HUES64 (cell line): ENCODE measurements at regions not wholly inside any gene's neighbourhood (a gene's known extent, or its start where the extent isn't known, plus 50 kb on each side); places are given as distances from the start of the nearest gene placed in this dataset.
"Not testable (repeated sequence)": the region's sequence is repeated elsewhere in the genome, so short reads cannot be mapped to it uniquely, and the experiment has no call there.

Experiments used
- H3K27ac ChIP-seq: 2 replicates; pipeline ENCODE4 v1.7.0; 2013; ENCODE audit warnings: low read depth, low read length, inconsistent platforms
- H3K27me3 ChIP-seq: 2 replicates; pipeline ENCODE4 v1.6.1; 2013; ENCODE audit warnings: mild to moderate bottlenecking, low read length; ENCODE audit not compliant: insufficient read depth
- H3K36me3 ChIP-seq: 2 replicates; pipeline ENCODE4 v1.6.1; 2013; ENCODE audit warnings: mild to moderate bottlenecking, low read length; ENCODE audit not compliant: insufficient read depth
- H3K4me1 ChIP-seq: 2 replicates; pipeline ENCODE4 v1.6.1; 2013; ENCODE audit warnings: mild to moderate bottlenecking, low read length, moderate library complexity; ENCODE audit not compliant: insufficient read depth
- H3K4me3 ChIP-seq: 2 replicates; pipeline ENCODE4 v1.5.1; 2013; ENCODE audit warnings: mild to moderate bottlenecking, low read length, moderate library complexity
- H3K9ac ChIP-seq: 2 replicates; pipeline ENCODE4 v1.6.1; 2013; ENCODE audit warnings: mild to moderate bottlenecking, low read depth, low read length
- H3K9me3 ChIP-seq: 2 replicates; pipeline ENCODE4 v1.6.1; 2013; ENCODE audit warnings: low read depth, low read length; ENCODE audit not compliant: insufficient read depth
- WGBS: fragments of 150-250, 120-280 bp; methylation state at CpG from one replicate; pipeline ENCODE4 v1.1.7; 2013; ENCODE audit warnings: missing lambda C conversion rate; 5-methylcytosine and 5-hydroxymethylcytosine counted together

- peaks cover 28% of the 10 kb centered on the region for H3K4me1 ChIP-seq
- H3K36me3 ChIP-seq, result no peaks in the 10 kb centered on the region
- no peaks in the 10 kb centered on the region for H3K9me3 ChIP-seq
- H3K4me3 ChIP-seq, result no peak overlapping the region
- no peak overlapping the region for H3K27ac ChIP-seq
- H3K9ac ChIP-seq, result no peak overlapping the region
- H3K27me3 ChIP-seq, result no peaks in the 10 kb centered on the region
These were observed 128.6 kb downstream of the LRIG2 start for GRCh38 chr1:113201560-113201959.

GRCh38 chr1:113205980-113206766 lies 133.2 kb downstream of the LRIG2 start:
- Histone ChIP-seq H3K4me3 (no peak overlapping the region), H3K9ac (no peak overlapping the region), H3K9me3 (no peaks in the 10 kb centered on the region), H3K36me3 (no peaks in the 10 kb centered on the region), H3K27me3 (no peaks in the 10 kb centered on the region), H3K4me1 (peaks cover 8% of the 10 kb centered on the region; the same call in 1 of the 2 replicates), H3K27ac (no peak overlapping the region)
- WGBS, result 88% methylated on average over 4 of the region's 4 CpGs

- 14% methylated on average over 2 of the region's 2 CpGs for WGBS
- H3K27ac ChIP-seq, result no peak overlapping the region
- no peaks in the 10 kb centered on the region for H3K27me3 ChIP-seq
These were observed 134.0 kb downstream of the LRIG2 start for GRCh38 chr1:113207019-113207418.

GRCh38 chr1:113207457-113207856 lies 134.5 kb downstream of the LRIG2 start:
- no peak overlapping the region for H3K4me3 ChIP-seq

More at GRCh38 chr1:113207019-113207418, 134.0 kb downstream of the LRIG2 start:
- no peaks in the 10 kb centered on the region for H3K36me3 ChIP-seq
- H3K9me3 ChIP-seq, result no peaks in the 10 kb centered on the region
- peaks cover 2% of the 10 kb centered on the region; the same call in 1 of the 2 replicates for H3K4me1 ChIP-seq
- H3K9ac ChIP-seq, result no peak overlapping the region
- no peak overlapping the region for H3K4me3 ChIP-seq

GRCh38 chr1:113208425-113208824 lies 135.4 kb downstream of the LRIG2 start:
- H3K4me1 ChIP-seq, H3K27ac ChIP-seq, H3K36me3 ChIP-seq, H3K27me3 ChIP-seq, H3K9ac ChIP-seq, H3K4me3 ChIP-seq, H3K9me3 ChIP-seq: not testable (repeated sequence)
- 94% methylated on average over 9 of the region's 9 CpGs for WGBS

More at GRCh38 chr1:113207457-113207856, 134.5 kb downstream of the LRIG2 start:
- Histone ChIP-seq H3K4me1 (no peaks in the 10 kb centered on the region; the same call in 1 of the 2 replicates), H3K36me3 (no peaks in the 10 kb centered on the region), H3K27ac (no peak overlapping the region), H3K9ac (no peak overlapping the region), H3K9me3 (no peaks in the 10 kb centered on the region), H3K27me3 (no peaks in the 10 kb centered on the region)
- 92% methylated on average over 1 of the region's 1 CpG for WGBS

GRCh38 chr1:113210248-113210647 lies 137.2 kb downstream of the LRIG2 start:
- no peak overlapping the region for H3K4me3 ChIP-seq
- no peak overlapping the region for H3K9ac ChIP-seq
- 90% methylated on average over 4 of the region's 4 CpGs for whole genome bisulfite sequencing
- H3K27ac ChIP-seq, result no peak overlapping the region
- no peaks in the 10 kb centered on the region for H3K27me3 ChIP-seq
- H3K9me3 ChIP-seq, result peaks cover 15% of the 10 kb centered on the region
- H3K4me1 ChIP-seq, result no peaks in the 10 kb centered on the region
- H3K36me3 ChIP-seq, result no peaks in the 10 kb centered on the region

GRCh38 chr1:113211467-113211866 lies 138.5 kb downstream of the LRIG2 start:
- Histone ChIP-seq H3K36me3 (no peaks in the 10 kb centered on the region), H3K9me3 (peaks cover 20% of the 10 kb centered on the region), H3K4me3 (no peak overlapping the region), H3K4me1 (no peaks in the 10 kb centered on the region), H3K27me3 (no peaks in the 10 kb centered on the region), H3K27ac (no peak overlapping the region), H3K9ac (no peak overlapping the region)
- WGBS, result 83% methylated on average over 5 of the region's 5 CpGs

GRCh38 chr1:113215015-113215414 lies 142.0 kb downstream of the LRIG2 start:
- WGBS, result 87% methylated on average over 3 of the region's 3 CpGs
- no peaks in the 10 kb centered on the region for H3K4me1 ChIP-seq
- H3K4me3 ChIP-seq, result no peak overlapping the region

GRCh38 chr1:113216664-113217063 lies 143.7 kb downstream of the LRIG2 start:
- Histone ChIP-seq H3K4me3 (no peak overlapping the region), H3K36me3 (no peaks in the 10 kb centered on the region), H3K9me3 (peaks cover 20% of the 10 kb centered on the region), H3K4me1 (peaks cover 10% of the 10 kb centered on the region), H3K9ac (no peak overlapping the region), H3K27ac (no peak overlapping the region), H3K27me3 (no peaks in the 10 kb centered on the region)
- 87% methylated on average over 3 of the region's 3 CpGs for WGBS

More at GRCh38 chr1:113215015-113215414, 142.0 kb downstream of the LRIG2 start:
- Histone ChIP-seq H3K27ac (no peak overlapping the region), H3K27me3 (no peaks in the 10 kb centered on the region), H3K36me3 (no peaks in the 10 kb centered on the region), H3K9me3 (peaks cover 20% of the 10 kb centered on the region), H3K9ac (no peak overlapping the region)

GRCh38 chr1:113217447-113218208 lies 144.6 kb downstream of the LRIG2 start:
- Histone ChIP-seq H3K9ac (no peak overlapping the region), H3K27ac (no peak overlapping the region), H3K27me3 (no peaks in the 10 kb centered on the region), H3K9me3 (peaks cover 20% of the 10 kb centered on the region), H3K4me3 (no peak overlapping the region), H3K4me1 (peaks cover 10% of the 10 kb centered on the region), H3K36me3 (no peaks in the 10 kb centered on the region)
- 72% methylated on average over 7 of the region's 7 CpGs for WGBS

- Histone ChIP-seq H3K4me1 (peaks cover 10% of the 10 kb centered on the region), H3K27me3 (no peaks in the 10 kb centered on the region), H3K4me3 (no peak overlapping the region), H3K9me3 (peaks cover 14% of the 10 kb centered on the region), H3K9ac (no peak overlapping the region), H3K36me3 (no peaks in the 10 kb centered on the region), H3K27ac (no peak overlapping the region)
- 80% methylated on average over 2 of the region's 2 CpGs for WGBS
These were observed 146.4 kb downstream of the LRIG2 start for GRCh38 chr1:113219377-113219776.
